Nephron (organoid): ENCODE measurements at regions not wholly inside any gene's neighbourhood (a gene's known extent, or its start where the extent isn't known, plus 50 kb on each side); places are given as distances from the start of the nearest gene placed in this dataset.

ENCODE experiments used
- H3K27ac Mint-ChIP-seq, 3 experiments: 2 replicates each; pipeline ENCODE4 v1.8.0; 2020; ENCODE audit warnings: mixed read lengths in 3 of 3, mild to moderate bottlenecking in 2 of 3, moderate library complexity in 1 of 3
- H3K27me3 Mint-ChIP-seq: 2 replicates; pipeline ENCODE4 v1.8.0; 2021; ENCODE audit warnings: low read depth, mild to moderate bottlenecking, moderate library complexity, mixed read lengths
- H3K36me3 Mint-ChIP-seq: 2 replicates; pipeline ENCODE4 v1.8.0; 2020; ENCODE audit warnings: low read depth, mixed read lengths
- H3K4me1 Mint-ChIP-seq: 2 replicates; pipeline ENCODE4 v1.8.0; 2020; ENCODE audit warnings: mixed read lengths
- H3K4me3 Mint-ChIP-seq, 3 experiments: 2 replicates each; pipeline ENCODE4 v1.8.0; 2020; ENCODE audit warnings: mild to moderate bottlenecking in 3 of 3, mixed read lengths in 3 of 3, moderate library complexity in 2 of 3
- H3K9me3 Mint-ChIP-seq: 2 replicates; pipeline ENCODE4 v1.8.0; 2020; ENCODE audit warnings: mixed read lengths
- CTCF ChIP-seq, 3 experiments: fragments of 200-600 bp; sonication (generic); IDR thresholded peaks; one replicate each; pipeline ENCODE4 v1.5.0; 2021; ENCODE audit warnings: antibody characterized with exemption in 3 of 3; ENCODE audit not compliant: unreplicated experiment in 3 of 3

GRCh38 chr1:208950206-208950605, 633.3 kb upstream of the CAMK1G start:
- H3K36me3 Mint-ChIP-seq, result no peaks in the 10 kb centered on the region
- no peak overlapping the region for H3K27ac Mint-ChIP-seq
- no peak overlapping the region for H3K4me3 Mint-ChIP-seq
- H3K27me3 Mint-ChIP-seq, result no peaks in the 10 kb centered on the region
- no peak for TF ChIP-seq CTCF (IDR thresholded peaks at IDR 0.05; ENCODE audit: unreplicated experiment in 3 of 3)
- H3K4me1 Mint-ChIP-seq, result peaks cover 29% of the 10 kb centered on the region
- no peaks in the 10 kb centered on the region for H3K9me3 Mint-ChIP-seq

- peaks cover 30% of the 10 kb centered on the region for H3K4me1 Mint-ChIP-seq
- no peak overlapping the region for H3K4me3 Mint-ChIP-seq
- TF ChIP-seq CTCF (IDR thresholded peaks at IDR 0.05; ENCODE audit: unreplicated experiment in 3 of 3), result no peak
- peak overlapping the region in 2 of 3 experiments; percentile 24 to 88 for H3K27ac Mint-ChIP-seq
- no peaks in the 10 kb centered on the region for H3K27me3 Mint-ChIP-seq
- H3K9me3 Mint-ChIP-seq, result no peaks in the 10 kb centered on the region
- no peaks in the 10 kb centered on the region for H3K36me3 Mint-ChIP-seq
These were observed 632.4 kb upstream of the CAMK1G start for GRCh38 chr1:208951026-208951525.

- peaks cover 30% of the 10 kb centered on the region for H3K4me1 Mint-ChIP-seq
- no peaks in the 10 kb centered on the region for H3K27me3 Mint-ChIP-seq
- H3K4me3 Mint-ChIP-seq, result no peak overlapping the region
- H3K27ac Mint-ChIP-seq, result peak overlapping the region in 2 of 3 experiments; percentile 23 to 88
- TF ChIP-seq CTCF (IDR thresholded peaks at IDR 0.05; ENCODE audit: unreplicated experiment in 3 of 3), result no peak
- peaks cover 5% of the 10 kb centered on the region for H3K9me3 Mint-ChIP-seq
- no peaks in the 10 kb centered on the region for H3K36me3 Mint-ChIP-seq
These were observed 631.6 kb upstream of the CAMK1G start for GRCh38 chr1:208951908-208952307.

GRCh38 chr1:208962867-208963266, 620.6 kb upstream of the CAMK1G start:
- H3K36me3 Mint-ChIP-seq, result peaks cover 13% of the 10 kb centered on the region
- H3K27ac Mint-ChIP-seq, result no peak overlapping the region
- no peak for TF ChIP-seq CTCF (IDR thresholded peaks at IDR 0.05; ENCODE audit: unreplicated experiment in 3 of 3)
- no peaks in the 10 kb centered on the region for H3K4me1 Mint-ChIP-seq
- peaks cover 28% of the 10 kb centered on the region for H3K9me3 Mint-ChIP-seq
- H3K4me3 Mint-ChIP-seq, result no peak overlapping the region
- H3K27me3 Mint-ChIP-seq, result no peaks in the 10 kb centered on the region

GRCh38 chr1:208965351-208965750, 618.2 kb upstream of the CAMK1G start:
- peaks cover 19% of the 10 kb centered on the region for H3K9me3 Mint-ChIP-seq
- H3K4me1 Mint-ChIP-seq, result no peaks in the 10 kb centered on the region
- no peak for TF ChIP-seq CTCF (IDR thresholded peaks at IDR 0.05; ENCODE audit: unreplicated experiment in 3 of 3)
- no peak overlapping the region for H3K27ac Mint-ChIP-seq
- H3K4me3 Mint-ChIP-seq, result no peak overlapping the region
- H3K36me3 Mint-ChIP-seq, result peaks cover 3% of the 10 kb centered on the region
- H3K27me3 Mint-ChIP-seq, result no peaks in the 10 kb centered on the region

GRCh38 chr1:208967334-208967733, 616.2 kb upstream of the CAMK1G start:
- Mint-ChIP-seq H3K27me3 (peaks cover 4% of the 10 kb centered on the region), H3K27ac (no peak overlapping the region), H3K4me3 (no peak overlapping the region), H3K36me3 (peaks cover 3% of the 10 kb centered on the region), H3K4me1 (no peaks in the 10 kb centered on the region), H3K9me3 (peaks cover 7% of the 10 kb centered on the region)
- no peak for TF ChIP-seq CTCF (IDR thresholded peaks at IDR 0.05; ENCODE audit: unreplicated experiment in 3 of 3)
